HepG2 (cell line): ENCODE measurements at regions not wholly inside any gene's neighbourhood (a gene's known extent, or its start where the extent isn't known, plus 50 kb on each side); places are given as distances from the start of the nearest gene placed in this dataset.

Source experiments
- ATAC-seq: fragments of 200-7000 bp; cut with Tn5 transposase; 3 replicates; pipeline ENCODE4 v1.9.1; 2020; ENCODE audit warnings: mild to moderate bottlenecking, moderate library complexity
- BruUV-seq: library from RNA; stranded (reverse); fragments of 400-500 nt; replicated peaks from 2 replicates; lab custom pipeline; 2021; lab: Mats Ljungman, UMichigan
- CTCF ChIA-PET: fragments of 300-600 bp; formaldehyde crosslinking; extraction: SDS; loops from one replicate; lab custom pipeline; 2021; ENCODE audit warnings: low total read pairs, inconsistent platforms, low intra/inter-chr PET ratio; lab: Yijun Ruan, JAX
- POLR2A ChIA-PET: fragments of 350-600 bp; sonication (Branson Sonifier 250); formaldehyde crosslinking; loops from one replicate; lab custom pipeline; 2020; ENCODE audit warnings: antibody characterized with exemption, inconsistent platforms; lab: Yijun Ruan, JAX
- DNase-seq: peaks from one replicate; pipeline ENCODE4 v3.0.0-alpha.2; 2015; ENCODE audit warnings: low spot score
- FAIRE-seq: peaks from 3 replicates; lab custom pipeline; 2011; peaks lifted over from hg19 to GRCh38; lab: Jason Lieb, UNC
- H2AFZ ChIP-seq: one replicate; pipeline ENCODE4 v1.6.1; 2011; ENCODE audit warnings: low read length, inconsistent platforms
- H3K27ac ChIP-seq: fragments of 300-600 bp; 3 replicates; pipeline ENCODE4 v1.8.0; 2011; ENCODE audit warnings: mixed run types, mild to moderate bottlenecking, mixed read lengths, low read length, inconsistent platforms; ENCODE audit not compliant: insufficient read depth; ENCODE audit errors: extremely low read length
- H3K27me3 ChIP-seq, 2 experiments: fragments of 200-600 bp in 1 of 2; 2 replicates in 1 of 2; 3 replicates in 1 of 2; pipeline versions ENCODE4 v1.6.0 to v1.8.0; 2011; ENCODE audit warnings: low read length in 2 of 2, mild to moderate bottlenecking in 2 of 2, moderate library complexity in 2 of 2, inconsistent platforms in 1 of 2; ENCODE audit not compliant: insufficient read depth in 2 of 2, control insufficient read depth in 1 of 2
- H3K36me3 ChIP-seq, 2 experiments: fragments of 200-600 bp in 1 of 2; replicated peaks in 1 of 2; 2 replicates in 1 of 2; 3 replicates in 1 of 2; pipeline versions ENCODE4 v1.5.1 to v1.8.0; 2011; ENCODE audit warnings: low read length in 2 of 2, inconsistent platforms in 1 of 2; ENCODE audit not compliant: insufficient read depth in 2 of 2, control insufficient read depth in 1 of 2
- H3K4me1 ChIP-seq: 2 replicates; pipeline ENCODE4 v1.5.1; 2012; ENCODE audit warnings: low read length, inconsistent platforms; ENCODE audit not compliant: insufficient read depth
- H3K4me2 ChIP-seq: 2 replicates; pipeline ENCODE4 v1.6.0; 2011; ENCODE audit warnings: low read depth, low read length, inconsistent platforms
- H3K4me3 ChIP-seq, 3 experiments: fragments of 200-600 bp in 1 of 3; sonication (generic), shearing (Covaris generic) in 1 of 3; replicated peaks in 1 of 3; 2 replicates each; pipeline ENCODE4 v1.5.1; 2011 to 2016; ENCODE audit warnings: low read length in 3 of 3, inconsistent platforms in 2 of 3, low read depth in 2 of 3, mild to moderate bottlenecking in 2 of 3, control low read depth in 1 of 3, mixed read lengths in 1 of 3; ENCODE audit not compliant: insufficient read depth in 1 of 3
- H3K79me2 ChIP-seq: one replicate; pipeline ENCODE4 v1.6.1; 2011; ENCODE audit warnings: low read length, inconsistent platforms; ENCODE audit not compliant: insufficient read depth
- H3K9ac ChIP-seq: 2 replicates; pipeline ENCODE4 v1.6.0; 2011; ENCODE audit warnings: mild to moderate bottlenecking, low read depth, low read length, inconsistent platforms; ENCODE audit not compliant: insufficient read depth
- H3K9me3 ChIP-seq: 2 replicates; pipeline ENCODE4 v1.5.1; 2012; ENCODE audit warnings: mild to moderate bottlenecking, low read length
- H4K20me1 ChIP-seq: 2 replicates; pipeline ENCODE4 v1.6.0; 2011; ENCODE audit warnings: inconsistent platforms, mild to moderate bottlenecking, low read length, moderate library complexity; ENCODE audit not compliant: insufficient read depth
- BATF2 ChIP-seq: sonication (generic); formaldehyde crosslinking; IDR thresholded peaks from 2 replicates; pipeline ENCODE4 v1.8.0; 2022; ENCODE audit warnings: mild to moderate bottlenecking, missing genetic modification reagents, moderate library complexity
- FOXO1 ChIP-seq: sonication (generic); formaldehyde crosslinking; IDR thresholded peaks from 2 replicates; pipeline ENCODE4 v1.4.0; 2020; ENCODE audit warnings: missing genetic modification reagents
- HNRNPL ChIP-seq: fragments of 200-400 bp; formaldehyde crosslinking; IDR thresholded peaks from 2 replicates; pipeline ENCODE4 v1.6.1; 2017; ENCODE audit warnings: mild to moderate bottlenecking, low read depth, low read length
- ISL2 ChIP-seq: sonication (generic); formaldehyde crosslinking; IDR thresholded peaks from 2 replicates; pipeline ENCODE4 v1.5.0; 2020; ENCODE audit warnings: missing genetic modification reagents
- JUNB ChIP-seq: sonication (generic); formaldehyde crosslinking; IDR thresholded peaks from 2 replicates; pipeline ENCODE4 v1.8.0; 2022; ENCODE audit warnings: missing genetic modification reagents, mild to moderate bottlenecking, borderline replicate concordance
- KAT8 ChIP-seq: IDR thresholded peaks from 2 replicates; pipeline ENCODE4 v1.6.1; 2016; ENCODE audit warnings: missing genetic modification reagents, missing compliant biosample characterization
- KLF6 ChIP-seq: IDR thresholded peaks from 2 replicates; pipeline ENCODE4 v1.8.0; 2016; ENCODE audit warnings: missing biosample characterization, missing genetic modification reagents
- NRL ChIP-seq: sonication (generic); formaldehyde crosslinking; IDR thresholded peaks from 2 replicates; pipeline ENCODE4 v1.5.0; 2020; ENCODE audit warnings: missing genetic modification reagents, mild to moderate bottlenecking, moderate library complexity, borderline replicate concordance
- REST ChIP-seq, 2 experiments: IDR thresholded peaks; 2 replicates each; pipeline ENCODE4 v1.6.1; 2011 to 2012; ENCODE audit warnings: low read length in 2 of 2, borderline replicate concordance in 1 of 2, low read depth in 1 of 2, mild to moderate bottlenecking in 1 of 2, moderate library complexity in 1 of 2
- SNAPC5 ChIP-seq: sonication (generic); formaldehyde crosslinking; IDR thresholded peaks from 2 replicates; pipeline ENCODE4 v1.8.1; 2023; ENCODE audit warnings: mild to moderate bottlenecking, missing genetic modification reagents, borderline replicate concordance
- ZBTB10 ChIP-seq: sonication (generic); formaldehyde crosslinking; IDR thresholded peaks from 2 replicates; pipeline ENCODE4 v1.4.0; 2020; ENCODE audit warnings: missing genetic modification reagents, borderline replicate concordance
- ZFP36 ChIP-seq: fragments of 150-350 bp; IDR thresholded peaks from 2 replicates; pipeline ENCODE4 v1.6.1; 2018; ENCODE audit warnings: borderline replicate concordance, low read length, low read depth; ENCODE audit not compliant: partially characterized antibody
- ZNF770 ChIP-seq: sonication (generic); formaldehyde crosslinking; IDR thresholded peaks from 2 replicates; pipeline ENCODE4 v1.5.0; 2020; ENCODE audit warnings: mild to moderate bottlenecking, missing genetic modification reagents
- WGBS: methylation state at CpG from one replicate; pipeline ENCODE4 v1.1.6; 2017; ENCODE audit warnings: low lambda C conversion rate; 5-methylcytosine and 5-hydroxymethylcytosine counted together
- in situ Hi-C: cut with HindIII; loops from 2 replicates; pipeline ENCODE4 v1.10.0; 2017; ENCODE audit warnings: low pct_unique_long_range_greater_than_20kb; ENCODE audit not compliant: extremely low pct_ligation_motif_present
- intact Hi-C: fragments of 100-400 bp; cut with micrococcal nuclease; formaldehyde crosslinking; loops from one replicate; pipeline ENCODE4 v1.10.0; 2022; ENCODE audit not compliant: unreplicated experiment

- TF ChIP-seq ZNF770 (CRISPR knock-in tag) = no peak
- no peak for TF ChIP-seq ISL2 (CRISPR knock-in tag)
- TF ChIP-seq FOXO1 (CRISPR knock-in tag) = no peak
Measured at GRCh38 chr9:16356196-16356765, 514.2 kb downstream of the BNC2 start (continued).

GRCh38 chr9:16357828-16358227, 512.6 kb downstream of the BNC2 start:
- Histone ChIP-seq H3K79me2 (no peaks in the 10 kb centered on the region), H4K20me1 (no peaks in the 10 kb centered on the region), H3K9ac (no peak overlapping the region), H3K9me3 (no peaks in the 10 kb centered on the region), H3K4me2 (no peak overlapping the region), H3K27me3 (no peaks in the 10 kb centered on the region; a peak in 1 of 5 replicates), H3K4me1 (no peaks in the 10 kb centered on the region), H3K4me3 (no peak overlapping the region), H3K27ac (no peak overlapping the region), H3K36me3 (no peaks in the 10 kb centered on the region), H2AFZ (no peak overlapping the region)
- 17% methylated on average over 4 of the region's 4 CpGs for WGBS
- FAIRE-seq (no peak), ATAC-seq (no peak), DNase-seq (no peak)
- intact Hi-C loops = no loop called here
- POLR2A ChIA-PET = no interaction called here
- CTCF ChIA-PET = no interaction called here
- no TSS peak for BruUV-seq
- in situ Hi-C loops = no loop called here
- no peak for TF ChIP-seq KLF6 (CRISPR knock-in tag)
- TF ChIP-seq KAT8 = no peak
- no peak for TF ChIP-seq ZBTB10 (CRISPR knock-in tag)
- no peak for TF ChIP-seq HNRNPL
- no peak for TF ChIP-seq REST (IDR thresholded peaks at IDR 0.05; ENCODE audit: borderline replicate concordance in 1 of 2, low read depth in 1 of 2, low read length in 2 of 2)
- no peak for TF ChIP-seq SNAPC5
- TF ChIP-seq BATF2 = no peak
- TF ChIP-seq NRL = no peak
- TF ChIP-seq ZFP36 = no peak
- TF ChIP-seq JUNB (CRISPR knock-in tag) = no peak
